ENCODE measurements at regions not wholly inside any gene's neighbourhood (a gene's known extent, or its start where the extent isn't known, plus 50 kb on each side); places are given as distances from the start of the nearest gene placed in this dataset.

GRCh38 chr7:142670511-142670910, 78.8 kb upstream of the PRSS1 start:
- ATAC-seq (ENCODE audit: poor library complexity): peak; percentile 62
- peak overlapping the region; percentile 84 for H3K27ac Mint-ChIP-seq
- no peak overlapping the region for H3K27ac ChIP-seq (ENCODE audit: low read depth in 1 of 2, low read length in 2 of 2)
- DNase-seq: peak in 4 of 14 experiments; percentile 2 to 55 (median 18)
- H3K36me3 Mint-ChIP-seq (ENCODE audit: low read depth): no peaks in the 10 kb centered on the region
- H3K27me3 Mint-ChIP-seq: no peaks in the 10 kb centered on the region
- H3K9me3 Mint-ChIP-seq: no peaks in the 10 kb centered on the region
- H3K9me3 ChIP-seq (ENCODE audit: control insufficient read depth in 1 of 2, insufficient read depth in 1 of 2, low read length in 2 of 2): no peaks in the 10 kb centered on the region
- CTCF ChIA-PET: interaction anchor here (2.0 to 2.7 kb wide), 2 partner anchors 113 to 140 kb away, joined by 8 to 9 read pairs; no protein-coding TSS in a partner anchor
- no peak overlapping the region for H3K4me3 ChIP-seq (ENCODE audit: low read length)
- peaks cover 35% of the 10 kb centered on the region for H3K4me1 Mint-ChIP-seq (ENCODE audit: low read depth)
- no peaks in the 10 kb centered on the region for H3K36me3 ChIP-seq (ENCODE audit: insufficient read depth, low read length)
- POLR2A ChIA-PET: interaction anchor here (0.9 to 2.4 kb wide), 8 partner anchors 38 to 184 kb away, joined by 3 to 9 read pairs (median 4); partner anchors contain the start of gene EPHB6
- TF ChIP-seq, protein P1, sequence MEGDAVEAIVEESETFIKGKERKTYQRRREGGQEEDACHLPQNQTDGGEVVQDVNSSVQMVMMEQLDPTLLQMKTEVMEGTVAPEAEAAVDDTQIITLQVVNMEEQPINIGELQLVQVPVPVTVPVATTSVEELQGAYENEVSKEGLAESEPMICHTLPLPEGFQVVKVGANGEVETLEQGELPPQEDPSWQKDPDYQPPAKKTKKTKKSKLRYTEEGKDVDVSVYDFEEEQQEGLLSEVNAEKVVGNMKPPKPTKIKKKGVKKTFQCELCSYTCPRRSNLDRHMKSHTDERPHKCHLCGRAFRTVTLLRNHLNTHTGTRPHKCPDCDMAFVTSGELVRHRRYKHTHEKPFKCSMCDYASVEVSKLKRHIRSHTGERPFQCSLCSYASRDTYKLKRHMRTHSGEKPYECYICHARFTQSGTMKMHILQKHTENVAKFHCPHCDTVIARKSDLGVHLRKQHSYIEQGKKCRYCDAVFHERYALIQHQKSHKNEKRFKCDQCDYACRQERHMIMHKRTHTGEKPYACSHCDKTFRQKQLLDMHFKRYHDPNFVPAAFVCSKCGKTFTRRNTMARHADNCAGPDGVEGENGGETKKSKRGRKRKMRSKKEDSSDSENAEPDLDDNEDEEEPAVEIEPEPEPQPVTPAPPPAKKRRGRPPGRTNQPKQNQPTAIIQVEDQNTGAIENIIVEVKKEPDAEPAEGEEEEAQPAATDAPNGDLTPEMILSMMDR (IDR thresholded peaks at IDR 0.05): no peak
- H3K4me3 Mint-ChIP-seq: peak overlapping the region; percentile 49
- H3K4me1 ChIP-seq (ENCODE audit: insufficient read depth, low read length): peaks cover 9% of the 10 kb centered on the region
- no peaks in the 10 kb centered on the region for H3K27me3 ChIP-seq (ENCODE audit: control insufficient read depth in 1 of 2, insufficient read depth in 2 of 2, low read length in 2 of 2)
- intact Hi-C loops (cut with DNase I, micrococcal nuclease): loop anchor here in 1 of 2 experiments (5.0 kb wide), 1 partner anchor 42 kb away; no protein-coding TSS in a partner anchor

DNA sequence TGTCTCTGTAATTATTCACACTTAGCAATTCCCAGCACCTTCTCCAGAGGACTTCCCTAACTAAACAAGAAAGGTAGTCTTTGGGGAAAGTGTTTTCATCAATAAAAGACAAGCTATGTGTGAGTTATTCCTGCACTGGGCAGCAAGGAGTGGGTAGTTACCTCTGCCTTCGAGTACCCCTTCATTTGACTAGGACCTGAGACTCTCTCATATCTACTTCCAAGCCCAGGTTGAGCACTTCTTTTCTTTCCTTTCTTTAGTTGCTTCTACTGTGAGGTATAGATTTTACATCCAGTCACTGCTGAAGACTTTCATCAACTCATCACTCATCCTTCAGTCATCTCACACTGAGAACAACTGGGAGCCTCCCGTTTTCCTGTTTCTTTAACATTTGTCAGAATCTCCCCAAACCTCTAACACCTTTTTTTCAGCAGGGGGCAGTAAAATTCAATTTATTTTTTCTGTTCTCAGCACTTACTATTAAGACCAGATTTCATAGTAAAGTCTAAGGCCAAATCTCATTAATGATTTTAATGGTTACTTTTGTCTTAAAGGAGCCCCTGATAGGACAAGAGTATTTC, 80.1 kb upstream of the PRSS1 start:
- H3K27ac Mint-ChIP-seq: peak overlapping the region; percentile 84
- H3K36me3 Mint-ChIP-seq (ENCODE audit: low read depth): no peaks in the 10 kb centered on the region
- no peak overlapping the region for H3K4me3 Mint-ChIP-seq
- Histone ChIP-seq H3K27ac (ENCODE audit: low read depth in 1 of 2, low read length in 2 of 2) (no peak overlapping the region), H3K4me3 (ENCODE audit: low read length) (no peak overlapping the region), H3K36me3 (ENCODE audit: insufficient read depth, low read length) (no peaks in the 10 kb centered on the region), H3K27me3 (ENCODE audit: control insufficient read depth in 1 of 2, insufficient read depth in 2 of 2, low read length in 2 of 2) (no peaks in the 10 kb centered on the region), H3K9me3 (ENCODE audit: control insufficient read depth in 1 of 2, insufficient read depth in 1 of 2, low read length in 2 of 2) (no peaks in the 10 kb centered on the region), H3K4me1 (ENCODE audit: insufficient read depth, low read length) (peaks cover 9% of the 10 kb centered on the region)
- H3K27me3 Mint-ChIP-seq: no peaks in the 10 kb centered on the region
- POLR2A ChIA-PET: interaction anchor here (1.1 to 2.4 kb wide), 4 partner anchors 114 to 185 kb away, joined by 3 to 9 read pairs (median 6); partner anchors contain the start of gene EPHB6
- CTCF ChIA-PET: interaction anchor here (2.7 kb wide), 1 partner anchor 142 kb away, joined by 9 read pairs; no protein-coding TSS in a partner anchor
- intact Hi-C loops (cut with DNase I, micrococcal nuclease): loop anchor here (1.0 to 10.0 kb wide), 7 partner anchors 36 to 336 kb away; no protein-coding TSS in a partner anchor
- TF ChIP-seq, protein P1 (IDR thresholded peaks at IDR 0.05): peak; percentile 43
- peaks cover 35% of the 10 kb centered on the region for H3K4me1 Mint-ChIP-seq (ENCODE audit: low read depth)
- ATAC-seq (ENCODE audit: poor library complexity): no peak
- DNase-seq: peak in 3 of 14 experiments; percentile 40 to 52 (median 51)
- H3K9me3 Mint-ChIP-seq: no peaks in the 10 kb centered on the region

- TF ChIP-seq, protein P1 (IDR thresholded peaks at IDR 0.05): no peak
- ATAC-seq (ENCODE audit: poor library complexity): no peak
- H3K27me3 Mint-ChIP-seq: no peaks in the 10 kb centered on the region
- H3K36me3 Mint-ChIP-seq (ENCODE audit: low read depth): no peaks in the 10 kb centered on the region
- H3K4me1 ChIP-seq (ENCODE audit: insufficient read depth, low read length): peaks cover 9% of the 10 kb centered on the region
- intact Hi-C loops (cut with DNase I, micrococcal nuclease): loop anchor here (2.0 to 10.0 kb wide), 5 partner anchors 36 to 336 kb away; no protein-coding TSS in a partner anchor
- H3K4me3 ChIP-seq (ENCODE audit: low read length): no peak overlapping the region
- H3K9me3 ChIP-seq (ENCODE audit: control insufficient read depth in 1 of 2, insufficient read depth in 1 of 2, low read length in 2 of 2): no peaks in the 10 kb centered on the region
- ChIA-PET POLR2A (interaction anchor here (1.1 kb wide), 1 partner anchor 115 kb away, joined by 5 read pairs; no protein-coding TSS in a partner anchor), CTCF (no interaction called here)
- H3K27ac Mint-ChIP-seq: no peak overlapping the region
- no peaks in the 10 kb centered on the region for H3K36me3 ChIP-seq (ENCODE audit: insufficient read depth, low read length)
- H3K4me1 Mint-ChIP-seq (ENCODE audit: low read depth): peaks cover 35% of the 10 kb centered on the region
- H3K27ac ChIP-seq (ENCODE audit: low read depth in 1 of 2, low read length in 2 of 2): no peak overlapping the region
- H3K4me3 Mint-ChIP-seq: no peak overlapping the region
- H3K9me3 Mint-ChIP-seq: no peaks in the 10 kb centered on the region
- no peaks in the 10 kb centered on the region for H3K27me3 ChIP-seq (ENCODE audit: control insufficient read depth in 1 of 2, insufficient read depth in 2 of 2, low read length in 2 of 2)
- DNase-seq: no peak
Measured at GRCh38 chr7:142668495-142668894, 80.8 kb upstream of the PRSS1 start.
